Fibroblast of skin of abdomen (primary cell): ENCODE measurements at regions not wholly inside any gene's neighbourhood (a gene's known extent, or its start where the extent isn't known, plus 50 kb on each side); places are given as distances from the start of the nearest gene placed in this dataset.

Source experiments
- DNase-seq: peaks from one replicate; pipeline ENCODE4 v3.0.0-alpha.2; 2013

DNA sequence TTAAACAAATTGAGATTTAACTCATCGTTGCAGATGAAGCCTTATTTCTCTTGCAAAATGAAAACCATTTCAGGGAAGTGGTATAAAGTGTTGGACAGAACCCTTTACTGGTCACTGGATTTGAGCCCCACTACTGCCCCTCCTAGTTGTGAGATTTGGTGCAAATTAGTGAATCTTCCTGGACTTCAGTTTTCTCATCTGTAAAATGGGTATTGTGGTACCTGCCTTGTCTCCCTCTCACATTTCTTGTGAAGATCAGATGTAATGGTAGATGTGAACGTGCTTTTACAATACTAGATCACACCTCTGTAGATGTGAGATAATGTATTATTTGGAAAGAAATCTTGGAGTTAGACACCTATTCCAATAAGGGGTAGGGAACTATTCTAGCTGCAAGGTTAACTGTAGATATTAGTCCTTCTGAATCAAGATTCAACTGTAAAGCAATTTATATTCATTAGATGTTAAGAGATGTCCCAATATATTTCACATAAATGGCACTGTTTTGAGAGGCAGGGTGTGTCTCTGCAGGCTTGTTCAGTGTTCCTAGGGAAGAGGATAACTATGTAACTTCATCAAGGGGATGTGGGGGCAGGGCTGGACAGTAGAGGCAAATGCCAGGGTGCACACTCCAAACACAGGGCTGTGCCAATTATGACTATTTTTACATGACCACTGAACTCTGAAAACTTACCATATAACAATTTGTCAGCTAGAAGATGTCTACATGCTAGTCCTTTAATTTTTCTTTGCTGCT is 112.4 kb upstream of the PFN2 start:
- DNase-seq = no peak

DNA sequence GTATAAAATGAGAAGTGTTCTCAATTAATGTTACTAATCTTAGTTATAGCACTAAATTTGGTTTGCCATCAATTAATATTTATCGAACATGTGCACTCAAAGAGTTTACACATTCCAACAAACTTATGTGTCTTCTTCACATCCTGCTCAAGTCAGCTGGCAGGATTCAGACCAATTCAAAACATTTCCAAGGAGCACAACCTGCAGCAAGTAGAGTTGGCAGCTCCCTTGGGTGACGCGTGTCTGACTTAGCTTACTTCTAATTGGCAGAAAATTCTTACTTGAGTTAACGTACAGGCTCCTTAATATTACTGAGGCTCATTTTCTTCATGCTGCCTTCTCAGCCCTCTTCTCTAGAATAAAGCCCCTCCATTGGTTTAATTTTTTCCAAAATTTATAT is 110.4 kb upstream of the PFN2 start:
- DNase-seq = peak; percentile 77

DNA sequence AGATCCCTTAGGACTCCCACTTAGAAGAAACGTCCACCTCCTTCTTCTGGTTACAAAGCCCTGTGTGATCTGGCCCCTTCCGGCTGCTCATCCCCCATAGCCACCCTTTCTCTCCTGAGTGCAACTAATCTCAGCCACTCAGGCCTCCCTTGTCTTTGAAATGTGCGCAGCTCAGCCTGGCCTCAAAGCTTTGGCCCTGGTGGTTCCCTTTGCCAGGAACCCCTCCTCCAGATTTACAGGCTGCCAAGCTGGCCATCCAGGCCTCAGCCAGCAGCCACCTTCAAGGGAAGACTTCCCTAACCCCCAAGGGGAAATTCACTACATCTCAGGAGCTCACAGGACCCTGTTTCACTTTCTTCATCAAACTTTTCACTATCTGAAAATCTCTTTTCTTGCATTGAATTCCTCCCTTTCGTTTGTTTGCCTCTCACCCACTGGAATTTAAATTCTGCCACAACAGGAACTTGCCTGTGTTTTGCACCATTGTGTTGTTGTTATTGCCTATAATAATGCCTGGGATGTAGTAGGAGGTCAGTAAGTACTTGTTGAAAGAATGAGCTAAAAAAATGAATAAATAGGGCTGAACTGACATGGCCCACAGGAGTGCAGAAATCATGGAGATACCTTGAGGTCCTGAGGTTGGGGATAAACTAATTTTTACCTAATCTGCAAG is 109.5 kb upstream of the PFN2 start:
- DNase-seq = no peak

DNA sequence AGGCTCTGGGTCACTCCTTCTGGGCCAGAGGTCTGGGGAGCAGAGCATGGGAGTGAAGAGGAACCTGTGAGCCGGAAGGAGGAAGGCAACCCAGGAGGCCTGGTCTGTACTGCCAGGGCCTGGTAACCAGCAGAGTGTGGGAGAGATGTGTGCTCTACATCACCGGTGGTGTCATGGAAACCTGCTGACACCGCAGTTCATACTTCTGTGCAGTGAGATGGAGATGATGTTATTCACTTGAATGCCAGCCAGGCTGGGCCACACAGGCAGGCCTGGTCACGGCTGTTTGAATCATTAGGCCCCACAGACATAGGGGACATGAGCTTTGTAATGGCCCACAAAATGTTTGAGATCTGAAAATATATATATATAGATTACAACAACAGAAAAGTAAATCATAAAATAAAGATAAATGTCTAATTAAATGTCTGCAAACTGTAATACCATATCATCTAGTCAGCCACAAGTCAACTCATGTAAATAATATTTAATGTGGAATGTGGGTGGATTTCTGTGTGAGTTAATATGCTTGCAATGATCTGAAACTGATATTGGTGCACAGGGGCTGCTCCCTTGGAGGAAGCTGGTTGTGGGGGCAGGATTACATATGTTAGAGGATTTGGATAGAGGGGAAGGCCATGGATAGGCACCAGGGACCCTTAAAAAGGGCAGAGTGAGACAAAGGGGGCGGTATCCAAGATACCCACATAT is 108.5 kb upstream of the PFN2 start:
- DNase-seq = peak; percentile 96

DNA sequence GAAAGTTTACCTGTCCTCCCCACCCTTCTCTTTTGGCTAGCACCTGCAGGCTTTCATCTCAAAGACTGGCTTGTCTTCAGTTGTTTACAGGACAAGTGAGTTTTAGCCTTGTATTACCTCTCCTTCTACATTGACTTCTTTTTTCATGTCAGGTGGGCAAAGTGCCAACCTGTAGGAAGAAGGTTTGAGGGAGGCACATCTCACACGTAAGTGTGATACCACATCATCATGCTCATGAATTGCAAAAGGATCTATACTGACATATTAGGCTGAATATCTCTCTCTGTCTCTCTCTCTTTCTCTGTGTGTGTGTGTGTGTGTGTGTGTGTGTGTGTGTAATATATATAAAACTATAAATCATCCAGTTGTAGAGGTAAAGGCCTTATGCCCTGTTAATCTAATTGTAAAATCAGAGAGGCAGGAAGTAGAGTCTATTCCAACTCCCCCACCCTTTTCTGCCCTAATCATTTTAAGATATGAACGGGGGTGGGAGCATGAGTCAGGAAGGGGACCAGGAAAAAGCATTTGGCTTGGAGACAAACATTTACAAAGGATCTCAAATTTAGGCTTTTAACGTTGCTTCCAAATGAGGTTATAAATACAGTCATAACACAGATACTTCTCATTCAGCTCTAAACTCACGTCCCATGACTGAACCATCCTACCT is 107.0 kb upstream of the PFN2 start:
- DNase-seq = peak; percentile 77

DNA sequence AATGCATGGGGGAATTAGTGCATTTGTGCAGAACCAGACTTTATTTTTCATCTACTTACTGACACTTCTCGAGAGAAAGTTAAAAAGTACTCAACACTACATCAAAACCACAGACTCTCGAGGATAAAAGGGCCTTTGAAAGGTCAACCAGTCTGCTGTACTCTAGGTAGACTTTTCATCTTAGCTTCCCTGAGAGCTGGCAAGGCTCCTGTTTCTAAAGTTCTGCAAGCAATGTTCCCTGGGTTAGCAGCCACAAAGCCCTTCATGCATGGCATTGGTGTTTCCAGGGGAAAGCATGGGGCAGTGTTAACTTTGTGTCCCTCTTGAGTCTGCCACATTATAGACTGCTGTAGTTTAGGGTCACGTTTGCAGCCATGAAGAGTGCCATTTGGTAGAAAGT is 106.4 kb upstream of the PFN2 start:
- DNase-seq = no peak

DNA sequence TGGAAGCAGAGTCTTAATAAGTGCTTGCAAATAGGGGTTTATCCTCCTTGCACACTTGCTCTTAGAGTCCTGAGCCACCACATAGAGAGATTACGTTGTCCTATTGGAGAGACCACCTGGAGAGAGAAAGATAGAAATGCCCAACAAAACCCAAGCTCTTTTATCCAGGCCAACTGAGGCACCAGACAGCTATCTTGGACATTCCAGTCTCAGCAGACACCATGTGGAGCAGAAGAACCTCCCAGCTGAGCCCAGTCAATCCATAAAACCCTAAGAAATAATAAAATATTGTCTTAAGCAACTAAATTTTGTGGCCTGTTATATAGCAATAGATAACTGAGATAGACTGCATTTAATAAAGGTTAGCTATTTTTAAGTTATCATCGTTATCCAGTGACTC is 105.7 kb upstream of the PFN2 start:
- DNase-seq = no peak

DNA sequence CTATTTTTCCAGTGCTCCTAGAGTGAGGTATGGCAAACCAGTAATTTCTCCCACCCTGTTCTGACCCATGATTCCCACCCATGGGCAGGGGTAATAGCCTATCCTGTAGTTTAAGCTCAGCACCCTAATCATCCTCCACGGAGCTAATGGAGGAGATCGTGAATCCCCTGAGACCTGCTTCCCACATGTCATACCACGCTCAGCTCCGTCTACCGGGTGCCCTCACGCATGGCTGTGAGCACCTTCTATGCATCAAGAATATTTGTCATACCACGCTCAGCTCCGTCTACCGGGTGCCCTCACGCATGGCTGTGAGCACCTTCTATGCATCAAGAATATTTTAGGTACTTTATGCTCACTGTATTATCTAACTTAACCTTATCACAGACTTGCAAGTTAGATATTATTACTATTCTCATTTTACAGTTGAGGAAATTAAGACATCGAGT is 104.7 kb upstream of the PFN2 start:
- DNase-seq = no peak

DNA sequence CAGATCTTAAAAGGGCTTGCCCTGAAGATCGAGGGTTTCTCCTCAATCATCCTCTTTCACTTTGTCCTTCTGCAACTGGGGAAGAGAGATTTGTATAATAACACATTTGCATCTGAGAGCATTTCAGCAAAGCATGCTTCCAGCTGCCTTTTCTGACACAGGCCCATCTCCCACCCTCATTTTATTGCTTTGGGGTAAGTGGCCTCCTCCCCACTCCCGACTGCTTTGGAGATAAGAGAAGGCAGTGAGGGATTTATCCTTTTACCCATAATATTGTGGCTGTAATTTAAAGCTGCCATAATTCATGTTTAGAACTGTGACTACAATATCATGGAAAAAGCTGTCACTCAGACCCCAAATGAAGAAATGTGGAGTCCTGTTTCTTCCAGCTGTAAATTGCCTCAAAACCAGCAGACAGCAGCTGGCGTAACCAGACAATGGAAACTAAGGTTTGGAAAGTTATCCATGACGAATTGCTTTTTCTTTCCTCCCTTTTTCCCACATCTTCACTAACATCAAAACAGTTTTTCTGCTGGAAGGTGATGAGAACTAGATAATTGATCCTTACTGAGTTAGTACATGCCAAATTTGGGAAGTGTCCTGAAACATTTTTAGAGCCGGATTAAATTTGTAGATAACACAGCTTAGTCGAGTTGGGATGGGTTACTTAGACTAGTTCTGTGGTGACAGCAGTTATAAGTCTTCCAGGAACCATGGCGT is 104.2 kb upstream of the PFN2 start:
- DNase-seq = peak; percentile 40

DNA sequence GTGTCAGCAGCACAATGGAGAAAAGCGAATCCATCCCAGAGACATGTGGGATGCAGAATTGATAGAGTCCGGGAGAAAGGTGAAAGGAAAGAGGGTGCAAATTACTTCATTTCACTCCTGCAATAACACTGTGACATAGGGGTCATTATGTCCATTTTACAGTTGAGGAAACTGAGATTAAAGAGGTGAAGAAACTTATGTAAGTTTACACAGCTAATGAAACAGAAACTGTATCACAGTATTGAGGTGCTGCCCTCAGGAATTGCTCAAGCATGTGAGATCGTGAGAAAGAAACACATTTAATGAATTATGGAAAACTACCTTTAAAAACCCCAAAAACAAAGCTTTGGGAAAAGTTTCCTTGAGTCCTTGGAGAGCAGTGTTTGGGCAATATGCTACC is 103.6 kb upstream of the PFN2 start:
- no peak for DNase-seq

DNA sequence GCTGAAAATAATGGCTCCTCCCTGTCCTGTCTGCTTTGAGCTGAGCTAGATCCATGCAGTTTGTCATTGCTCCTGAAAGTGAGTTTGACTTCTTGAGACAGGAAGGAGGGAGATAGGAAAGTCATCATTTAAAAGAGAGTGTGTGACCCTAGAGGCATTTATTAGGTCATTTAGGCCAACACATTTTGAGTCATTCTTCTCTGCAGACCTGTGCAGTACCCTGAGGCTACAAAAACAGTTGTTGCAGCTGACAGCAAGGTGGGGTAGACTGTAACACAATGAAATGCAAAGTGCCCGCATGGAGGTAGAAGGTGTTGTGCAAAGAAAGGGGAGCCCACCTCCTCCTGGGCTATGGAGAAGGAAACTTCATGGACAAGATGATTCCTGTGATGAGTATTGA is 102.8 kb upstream of the PFN2 start:
- no peak for DNase-seq

DNA sequence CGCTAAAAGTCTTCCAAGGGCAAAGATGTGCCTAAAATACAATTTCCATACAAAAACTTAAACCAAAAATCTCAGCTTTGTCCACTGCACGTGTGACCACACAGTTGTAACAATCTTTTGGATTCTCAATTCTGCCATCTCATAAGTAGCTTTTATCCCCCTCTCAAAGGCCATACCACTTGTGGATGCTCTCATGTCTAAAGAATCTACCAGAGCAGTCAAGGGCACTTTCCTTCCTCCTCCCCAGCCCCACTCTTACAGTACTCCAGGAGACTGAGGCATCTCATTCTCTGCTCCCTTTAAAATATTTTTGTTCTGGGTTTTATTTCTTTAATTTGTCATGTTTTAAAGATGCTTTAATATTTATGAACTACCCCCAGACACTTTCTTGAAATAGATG is 102.3 kb upstream of the PFN2 start:
- DNase-seq = peak; percentile 68

DNA sequence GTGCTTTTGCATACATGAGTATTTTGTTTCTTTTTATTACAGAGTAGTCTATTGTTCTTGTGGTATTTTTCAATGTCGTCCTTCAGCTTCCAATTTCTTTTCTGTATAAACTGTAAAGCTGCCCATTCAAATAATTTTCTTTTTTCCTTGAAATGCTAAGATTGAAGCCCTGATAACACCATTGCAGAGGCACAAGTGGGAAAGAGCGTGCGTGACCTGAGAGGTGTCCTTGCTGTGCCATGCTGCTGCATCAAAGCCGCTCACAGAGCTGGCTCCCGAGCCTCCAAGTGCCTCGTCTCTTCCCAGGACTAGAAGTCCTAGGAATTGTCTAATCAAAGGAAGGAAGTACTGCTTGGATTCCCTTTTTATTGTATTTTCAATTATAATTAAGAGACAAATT is 101.9 kb upstream of the PFN2 start:
- DNase-seq = no peak

DNA sequence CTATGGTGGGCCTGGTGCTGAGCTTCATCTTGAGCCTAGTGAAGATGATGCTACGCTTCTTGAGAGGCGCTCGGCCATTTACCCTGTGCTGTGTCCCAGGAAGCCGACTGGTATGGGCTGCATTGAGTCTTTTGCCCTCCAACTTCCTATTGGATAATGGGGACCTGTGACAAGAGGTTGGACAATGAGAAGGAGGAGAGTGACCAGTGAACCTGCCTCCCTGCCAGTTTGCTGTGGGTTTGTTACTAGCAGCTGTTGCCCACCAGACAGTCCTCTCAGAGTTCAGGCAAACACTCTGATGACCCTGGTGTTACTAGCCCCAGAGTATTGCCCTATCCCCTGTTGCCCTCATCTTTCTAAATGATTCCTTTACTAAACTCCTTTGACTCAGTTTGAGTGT is 99.6 kb upstream of the PFN2 start:
- no peak for DNase-seq

DNA sequence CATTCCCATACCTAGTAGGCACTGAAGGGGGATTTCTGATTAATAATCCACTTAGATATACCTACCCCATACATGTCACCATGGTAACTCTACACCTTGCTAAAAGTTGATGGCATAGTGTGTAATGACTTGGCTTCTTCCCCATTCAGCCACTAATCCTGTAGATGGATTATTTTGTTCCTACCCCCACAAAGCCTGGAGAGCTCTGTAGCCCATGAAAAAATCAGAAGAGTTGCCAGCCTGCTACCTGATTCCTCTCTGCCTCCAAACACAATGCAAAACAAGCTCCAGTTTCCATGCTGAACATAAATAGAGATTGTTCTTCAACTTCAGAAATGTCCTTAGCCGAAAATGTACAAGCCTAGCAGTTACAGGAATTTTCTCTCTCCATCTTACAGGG is 98.9 kb upstream of the PFN2 start:
- no peak for DNase-seq

DNA sequence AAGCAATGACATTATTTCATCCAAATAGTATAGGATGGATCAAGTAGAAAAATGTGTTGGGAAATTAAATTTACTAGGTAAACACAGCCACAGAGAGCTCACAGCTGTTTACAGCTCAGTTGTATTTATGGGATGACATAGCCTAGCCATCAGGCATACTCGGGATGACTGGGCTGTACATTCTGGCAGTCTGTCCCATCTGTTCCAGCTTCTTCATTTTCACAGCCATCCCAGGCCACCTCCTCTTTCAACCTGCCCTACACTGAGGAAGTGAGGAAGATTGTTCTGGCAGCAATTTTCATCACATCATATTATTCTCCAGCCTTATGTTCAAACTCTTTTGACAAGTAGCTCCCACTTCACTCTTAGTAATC is 98.4 kb upstream of the PFN2 start:
- no peak for DNase-seq

DNA sequence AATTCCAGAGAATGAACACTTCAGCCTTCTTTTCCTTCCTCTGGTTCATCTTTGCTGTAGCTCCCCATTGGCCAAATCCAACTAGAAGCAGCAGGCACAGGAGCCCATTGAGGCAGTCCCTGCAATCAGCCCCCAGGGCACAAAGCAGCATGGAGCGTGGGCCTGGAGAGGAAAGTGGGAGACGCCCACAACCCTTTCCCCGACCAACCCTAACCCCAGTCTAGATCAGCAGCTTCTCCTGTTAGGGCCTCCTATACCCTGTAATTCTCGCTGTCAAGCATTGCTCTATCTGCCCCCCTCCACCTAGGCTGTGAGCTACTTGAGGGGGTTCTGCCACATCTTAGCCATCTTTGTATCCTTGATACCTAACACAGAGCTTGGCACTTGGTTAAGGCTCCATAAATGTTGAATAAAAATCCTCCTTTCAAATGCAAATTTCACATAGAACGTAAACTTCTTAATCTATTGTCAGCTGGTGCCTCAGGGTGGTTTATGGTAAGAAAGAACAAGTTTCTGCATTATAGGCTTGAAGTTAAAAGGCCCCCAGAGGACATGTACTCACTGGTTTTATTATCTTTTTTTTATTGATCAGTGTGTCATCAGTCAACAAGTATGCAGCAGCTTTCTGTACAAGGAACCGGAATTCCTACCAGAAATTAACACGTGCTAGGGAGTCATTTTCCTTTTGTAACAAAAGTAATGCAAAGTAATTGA is 97.9 kb upstream of the PFN2 start:
- peak; percentile 21 for DNase-seq

DNA sequence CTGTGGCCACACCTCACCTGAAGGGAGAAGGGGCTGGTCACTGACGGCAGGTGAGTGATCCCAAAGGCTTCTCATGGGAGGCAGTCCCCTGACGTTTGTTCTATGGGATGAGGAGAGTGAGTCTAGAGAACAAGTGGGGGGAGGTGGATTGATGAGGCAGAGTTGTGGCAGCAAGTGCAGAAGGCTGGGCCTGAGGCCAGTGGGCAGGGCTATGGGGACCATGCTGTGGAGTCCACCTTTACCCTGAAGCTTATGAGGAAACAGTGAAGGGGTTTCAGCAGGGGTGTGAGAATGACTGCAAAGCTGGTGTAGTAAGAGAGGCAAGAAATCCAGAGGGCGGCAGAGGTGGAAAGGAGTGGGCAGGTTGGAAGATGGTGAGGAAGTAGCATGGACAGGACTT is 96.9 kb upstream of the PFN2 start:
- no peak for DNase-seq

DNA sequence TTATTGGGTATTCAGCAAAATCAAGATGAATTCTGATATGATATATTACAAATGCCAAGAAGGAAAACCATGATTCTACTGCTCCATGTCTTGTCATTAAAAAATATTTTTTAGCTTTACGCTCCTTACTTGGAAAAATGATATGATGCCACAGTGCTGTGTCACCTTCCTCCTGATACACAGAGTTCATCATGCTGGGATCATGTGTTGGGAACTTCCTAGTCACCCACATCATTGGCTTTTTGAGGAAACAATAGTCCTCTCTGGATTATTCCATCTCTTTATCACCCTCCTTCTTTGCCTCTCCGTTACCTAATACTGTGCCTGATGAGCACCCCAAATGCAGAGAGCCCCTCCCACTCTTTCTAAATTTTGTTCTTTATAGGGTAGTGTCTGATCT is 94.3 kb upstream of the PFN2 start:
- no peak for DNase-seq

DNA sequence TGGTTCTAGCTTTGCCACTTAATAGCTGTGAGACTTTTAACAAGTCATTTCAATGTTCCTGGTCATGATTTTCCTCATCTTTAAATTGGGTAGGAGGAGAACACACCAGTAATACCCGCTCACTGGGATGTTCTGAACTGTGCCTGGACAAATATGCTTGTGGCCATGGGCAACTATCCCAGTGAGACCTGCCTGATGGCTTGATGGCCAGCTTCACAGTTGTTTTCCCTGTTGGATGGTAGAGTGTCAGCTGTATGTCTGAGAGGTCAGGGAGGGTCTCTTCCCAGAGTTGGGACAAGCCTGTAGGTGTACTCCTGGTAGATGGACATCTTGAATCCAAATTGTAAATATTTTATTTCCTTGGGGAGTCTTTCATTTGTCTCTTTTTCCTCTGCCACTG is 92.5 kb upstream of the PFN2 start:
- DNase-seq = no peak

DNA sequence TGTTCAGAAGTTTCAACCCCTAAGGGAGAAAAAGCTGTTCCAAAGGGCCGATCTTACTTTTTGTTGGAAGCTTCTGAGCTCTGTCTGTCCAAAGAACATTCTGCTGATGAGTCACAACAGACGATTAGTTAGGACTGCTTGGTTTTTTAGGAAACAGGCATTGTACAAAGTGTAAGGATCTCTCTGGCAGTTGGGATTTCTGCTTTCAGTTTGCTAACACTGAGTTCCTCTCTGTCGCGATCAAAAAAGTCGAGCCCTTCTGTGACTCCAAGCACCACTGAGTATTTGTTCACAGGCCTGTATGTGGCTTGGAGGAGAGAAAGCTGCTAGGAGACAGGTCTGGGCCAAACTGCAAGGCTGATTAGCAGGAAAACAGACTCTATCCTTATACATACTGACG is 91.8 kb upstream of the PFN2 start:
- DNase-seq = peak; percentile 72
